Stomach smooth muscle (tissue), 2 donors: ENCODE measurements at regions not wholly inside any gene's neighbourhood (a gene's known extent, or its start where the extent isn't known, plus 50 kb on each side); places are given as distances from the start of the nearest gene placed in this dataset.
"Not testable (repeated sequence)": the region's sequence is repeated elsewhere in the genome, so short reads cannot be mapped to it uniquely, and the experiment has no call there.

Experiments
- H3K27ac ChIP-seq: one replicate; pipeline ENCODE4 v1.7.0; 2013; ENCODE audit warnings: mild to moderate bottlenecking, low read length, inconsistent platforms
- H3K27me3 ChIP-seq, 2 donors: one replicate each; pipeline ENCODE4 v1.7.0; 2013; ENCODE audit warnings: low read length in 2 of 2; ENCODE audit not compliant: insufficient read depth in 2 of 2, control insufficient read depth in 1 of 2
- H3K36me3 ChIP-seq, 2 donors: one replicate each; pipeline ENCODE4 v1.7.0; 2013; ENCODE audit warnings: low read length in 2 of 2; ENCODE audit not compliant: control insufficient read depth in 2 of 2, insufficient read depth in 2 of 2
- H3K4me1 ChIP-seq: one replicate; pipeline ENCODE4 v1.7.0; 2013; ENCODE audit warnings: low read length; ENCODE audit not compliant: control insufficient read depth, insufficient read depth
- H3K4me3 ChIP-seq, 2 donors: one replicate each; pipeline ENCODE4 v1.7.0; 2013; ENCODE audit warnings: low read length in 2 of 2
- H3K9ac ChIP-seq, 2 donors: one replicate each; pipeline ENCODE4 v1.7.0; 2013; ENCODE audit warnings: low read length in 2 of 2, mild to moderate bottlenecking in 1 of 2
- H3K9me3 ChIP-seq, 2 donors: one replicate each; pipeline ENCODE4 v1.7.0; 2013; ENCODE audit warnings: low read length in 2 of 2; ENCODE audit not compliant: control insufficient read depth in 2 of 2
- donor health status: healthy.
- donor health status: Pancreatic carcinoma.

- not testable (repeated sequence) for H3K4me3 ChIP-seq, H3K27ac ChIP-seq, H3K27me3 ChIP-seq, H3K36me3 ChIP-seq, H3K9me3 ChIP-seq, H3K4me1 ChIP-seq, H3K9ac ChIP-seq
These were observed 696.0 kb downstream of the ZBBX start for GRCh38 chr3:166684077-166684476.

- no peak overlapping the region for H3K4me3 ChIP-seq
- H3K9ac ChIP-seq = no peak overlapping the region
- H3K27ac ChIP-seq = no peak overlapping the region
- H3K36me3 ChIP-seq = no peaks in the 10 kb centered on the region
- no peaks in the 10 kb centered on the region for H3K27me3 ChIP-seq
- H3K9me3 ChIP-seq = no peaks in the 10 kb centered on the region
- no peaks in the 10 kb centered on the region for H3K4me1 ChIP-seq
These were observed 710.3 kb downstream of the ZBBX start for GRCh38 chr3:166669781-166670180.

GRCh38 chr3:166663194-166663593 lies 716.9 kb downstream of the ZBBX start:
- H3K27ac ChIP-seq = no peak overlapping the region
- H3K9ac ChIP-seq = no peak overlapping the region
- no peaks in the 10 kb centered on the region for H3K27me3 ChIP-seq
- no peaks in the 10 kb centered on the region for H3K36me3 ChIP-seq
- H3K9me3 ChIP-seq = peaks cover 0 to 10% of the 10 kb centered on the region in 2 donors
- H3K4me1 ChIP-seq = no peaks in the 10 kb centered on the region
- no peak overlapping the region for H3K4me3 ChIP-seq

GRCh38 chr3:166661621-166662020 lies 718.5 kb downstream of the ZBBX start:
- Histone ChIP-seq H3K36me3 (no peaks in the 10 kb centered on the region), H3K4me1 (no peaks in the 10 kb centered on the region), H3K27me3 (no peaks in the 10 kb centered on the region), H3K9ac (no peak overlapping the region), H3K9me3 (peaks cover 0 to 10% of the 10 kb centered on the region in 2 donors), H3K27ac (no peak overlapping the region), H3K4me3 (no peak overlapping the region)

GRCh38 chr3:166660962-166661361 lies 719.1 kb downstream of the ZBBX start:
- Histone ChIP-seq H3K27me3 (no peaks in the 10 kb centered on the region), H3K9me3 (peaks cover 0 to 10% of the 10 kb centered on the region in 2 donors), H3K36me3 (no peaks in the 10 kb centered on the region), H3K9ac (no peak overlapping the region), H3K4me3 (no peak overlapping the region), H3K4me1 (no peaks in the 10 kb centered on the region), H3K27ac (no peak overlapping the region)

- Histone ChIP-seq H3K4me1 (no peaks in the 10 kb centered on the region), H3K36me3 (no peaks in the 10 kb centered on the region), H3K4me3 (no peak overlapping the region), H3K27ac (no peak overlapping the region), H3K27me3 (no peaks in the 10 kb centered on the region), H3K9ac (no peak overlapping the region), H3K9me3 (no peaks in the 10 kb centered on the region)
These were observed 742.0 kb downstream of the ZBBX start for GRCh38 chr3:166637984-166638530.

GRCh38 chr3:166634091-166634746 lies 745.9 kb downstream of the ZBBX start:
- H3K9ac ChIP-seq = no peak overlapping the region
- H3K4me1 ChIP-seq = no peaks in the 10 kb centered on the region
- H3K4me3 ChIP-seq = no peak overlapping the region
- no peaks in the 10 kb centered on the region for H3K27me3 ChIP-seq
- H3K36me3 ChIP-seq = no peaks in the 10 kb centered on the region
- H3K9me3 ChIP-seq = no peaks in the 10 kb centered on the region
- no peak overlapping the region for H3K27ac ChIP-seq

- no peaks in the 10 kb centered on the region for H3K4me1 ChIP-seq
- no peaks in the 10 kb centered on the region for H3K36me3 ChIP-seq
- no peak overlapping the region for H3K4me3 ChIP-seq
- H3K27me3 ChIP-seq = no peaks in the 10 kb centered on the region
- H3K27ac ChIP-seq = no peak overlapping the region
- H3K9me3 ChIP-seq = no peaks in the 10 kb centered on the region
- no peak overlapping the region for H3K9ac ChIP-seq
These were observed 749.9 kb downstream of the ZBBX start for GRCh38 chr3:166630190-166630589.

- H3K4me3 ChIP-seq = no peak overlapping the region
- no peaks in the 10 kb centered on the region for H3K27me3 ChIP-seq
- H3K4me1 ChIP-seq = no peaks in the 10 kb centered on the region
- H3K27ac ChIP-seq = no peak overlapping the region
- H3K9me3 ChIP-seq = no peaks in the 10 kb centered on the region
- H3K36me3 ChIP-seq = no peaks in the 10 kb centered on the region
- no peak overlapping the region for H3K9ac ChIP-seq
These were observed 766.7 kb downstream of the ZBBX start for GRCh38 chr3:166613365-166613764.

GRCh38 chr3:166612761-166613160 lies 767.3 kb downstream of the ZBBX start:
- H3K9me3 ChIP-seq, H3K27me3 ChIP-seq, H3K27ac ChIP-seq, H3K9ac ChIP-seq, H3K4me3 ChIP-seq, H3K36me3 ChIP-seq, H3K4me1 ChIP-seq: not testable (repeated sequence)

GRCh38 chr3:166607933-166608521 lies 770.8 kb upstream of the BCHE start:
- no peaks in the 10 kb centered on the region for H3K4me1 ChIP-seq
- H3K27me3 ChIP-seq = no peaks in the 10 kb centered on the region
- H3K9ac ChIP-seq = no peak overlapping the region
- H3K9me3 ChIP-seq = no peaks in the 10 kb centered on the region
- no peak overlapping the region for H3K4me3 ChIP-seq
- H3K27ac ChIP-seq = no peak overlapping the region
- H3K36me3 ChIP-seq = no peaks in the 10 kb centered on the region
